ENCODE measurements at regions not wholly inside any gene's neighbourhood (a gene's known extent, or its start where the extent isn't known, plus 50 kb on each side); places are given as distances from the start of the nearest gene placed in this dataset.

GRCh38 chr12:127386723-127387122, 880.2 kb upstream of the TMEM132C start:
- Histone ChIP-seq H3K4me1 (ENCODE audit: control insufficient read depth in 2 of 2, insufficient read depth in 2 of 2, low read length in 1 of 2) (no peaks in the 10 kb centered on the region), H3K4me3 (ENCODE audit: low read depth in 1 of 2, low read length in 2 of 2) (no peak overlapping the region), H3K36me3 (ENCODE audit: control insufficient read depth in 2 of 2, insufficient read depth in 2 of 2, low read length in 1 of 2) (no peaks in the 10 kb centered on the region), H3K27me3 (ENCODE audit: control insufficient read depth in 1 of 2, insufficient read depth in 2 of 2, low read length in 2 of 2) (no peaks in the 10 kb centered on the region), H3K9me3 (ENCODE audit: control insufficient read depth in 2 of 2, insufficient read depth in 1 of 2, low read depth in 1 of 2, low read length in 1 of 2) (peaks cover 0 to 2% of the 10 kb centered on the region in 2 donors), H3K27ac (ENCODE audit: low read depth in 2 of 2, low read length in 1 of 2) (no peak overlapping the region)
- 71 to 84% methylated on average over 5 of the region's 5 CpGs for WGBS, 2 donors

- no peaks in the 10 kb centered on the region for H3K27me3 ChIP-seq (ENCODE audit: control insufficient read depth in 1 of 2, insufficient read depth in 2 of 2, low read length in 2 of 2)
- no peak overlapping the region for H3K4me3 ChIP-seq (ENCODE audit: low read depth in 1 of 2, low read length in 2 of 2)
- H3K27ac ChIP-seq (ENCODE audit: low read depth in 2 of 2, low read length in 1 of 2), result no peak overlapping the region
- WGBS, 2 donors, result 69 to 75% methylated on average over 7 of the region's 7 CpGs
- H3K9me3 ChIP-seq (ENCODE audit: control insufficient read depth in 2 of 2, insufficient read depth in 1 of 2, low read depth in 1 of 2, low read length in 1 of 2), result peaks cover 0 to 2% of the 10 kb centered on the region in 2 donors
- no peaks in the 10 kb centered on the region for H3K4me1 ChIP-seq (ENCODE audit: control insufficient read depth in 2 of 2, insufficient read depth in 2 of 2, low read length in 1 of 2)
- no peaks in the 10 kb centered on the region for H3K36me3 ChIP-seq (ENCODE audit: control insufficient read depth in 2 of 2, insufficient read depth in 2 of 2, low read length in 1 of 2)
Measured at GRCh38 chr12:127388985-127389384, 878.0 kb upstream of the TMEM132C start.

GRCh38 chr12:127389923-127390322, 877.0 kb upstream of the TMEM132C start:
- H3K9me3 ChIP-seq (ENCODE audit: control insufficient read depth in 2 of 2, insufficient read depth in 1 of 2, low read depth in 1 of 2, low read length in 1 of 2), result peaks cover 0 to 2% of the 10 kb centered on the region in 2 donors
- H3K4me1 ChIP-seq (ENCODE audit: control insufficient read depth in 2 of 2, insufficient read depth in 2 of 2, low read length in 1 of 2), result no peaks in the 10 kb centered on the region
- 8 to 11% methylated on average over 2 of the region's 2 CpGs for WGBS, 2 donors
- no peak overlapping the region for H3K4me3 ChIP-seq (ENCODE audit: low read depth in 1 of 2, low read length in 2 of 2)
- H3K27me3 ChIP-seq (ENCODE audit: control insufficient read depth in 1 of 2, insufficient read depth in 2 of 2, low read length in 2 of 2), result no peaks in the 10 kb centered on the region
- no peak overlapping the region for H3K27ac ChIP-seq (ENCODE audit: low read depth in 2 of 2, low read length in 1 of 2)
- H3K36me3 ChIP-seq (ENCODE audit: control insufficient read depth in 2 of 2, insufficient read depth in 2 of 2, low read length in 1 of 2), result no peaks in the 10 kb centered on the region

GRCh38 chr12:127393465-127393864, 873.5 kb upstream of the TMEM132C start:
- H3K4me3 ChIP-seq (ENCODE audit: low read depth in 1 of 2, low read length in 2 of 2), result no peak overlapping the region

GRCh38 chr12:127393896-127394295, 873.1 kb upstream of the TMEM132C start:
- peaks cover 0 to 2% of the 10 kb centered on the region in 2 donors for H3K9me3 ChIP-seq (ENCODE audit: control insufficient read depth in 2 of 2, insufficient read depth in 1 of 2, low read depth in 1 of 2, low read length in 1 of 2)
- no peaks in the 10 kb centered on the region for H3K36me3 ChIP-seq (ENCODE audit: control insufficient read depth in 2 of 2, insufficient read depth in 2 of 2, low read length in 1 of 2)
- H3K4me1 ChIP-seq (ENCODE audit: control insufficient read depth in 2 of 2, insufficient read depth in 2 of 2, low read length in 1 of 2), result no peaks in the 10 kb centered on the region
- H3K27me3 ChIP-seq (ENCODE audit: control insufficient read depth in 1 of 2, insufficient read depth in 2 of 2, low read length in 2 of 2), result no peaks in the 10 kb centered on the region
- H3K4me3 ChIP-seq (ENCODE audit: low read depth in 1 of 2, low read length in 2 of 2), result no peak overlapping the region
- WGBS, 2 donors, result 46 to 47% methylated on average over 2 of the region's 2 CpGs
- no peak overlapping the region for H3K27ac ChIP-seq (ENCODE audit: low read depth in 2 of 2, low read length in 1 of 2)

More at GRCh38 chr12:127393465-127393864, 873.5 kb upstream of the TMEM132C start:
- Histone ChIP-seq H3K27me3 (ENCODE audit: control insufficient read depth in 1 of 2, insufficient read depth in 2 of 2, low read length in 2 of 2) (no peaks in the 10 kb centered on the region), H3K27ac (ENCODE audit: low read depth in 2 of 2, low read length in 1 of 2) (no peak overlapping the region), H3K9me3 (ENCODE audit: control insufficient read depth in 2 of 2, insufficient read depth in 1 of 2, low read depth in 1 of 2, low read length in 1 of 2) (peaks cover 0 to 2% of the 10 kb centered on the region in 2 donors), H3K36me3 (ENCODE audit: control insufficient read depth in 2 of 2, insufficient read depth in 2 of 2, low read length in 1 of 2) (no peaks in the 10 kb centered on the region), H3K4me1 (ENCODE audit: control insufficient read depth in 2 of 2, insufficient read depth in 2 of 2, low read length in 1 of 2) (no peaks in the 10 kb centered on the region)
- 65 to 67% methylated on average over 4 of the region's 4 CpGs for WGBS, 2 donors

- Histone ChIP-seq H3K27me3 (ENCODE audit: control insufficient read depth in 1 of 2, insufficient read depth in 2 of 2, low read length in 2 of 2) (no peaks in the 10 kb centered on the region), H3K9me3 (ENCODE audit: control insufficient read depth in 2 of 2, insufficient read depth in 1 of 2, low read depth in 1 of 2, low read length in 1 of 2) (no peaks in the 10 kb centered on the region), H3K36me3 (ENCODE audit: control insufficient read depth in 2 of 2, insufficient read depth in 2 of 2, low read length in 1 of 2) (no peaks in the 10 kb centered on the region), H3K27ac (ENCODE audit: low read depth in 2 of 2, low read length in 1 of 2) (no peak overlapping the region), H3K4me3 (ENCODE audit: low read depth in 1 of 2, low read length in 2 of 2) (no peak overlapping the region), H3K4me1 (ENCODE audit: control insufficient read depth in 2 of 2, insufficient read depth in 2 of 2, low read length in 1 of 2) (no peaks in the 10 kb centered on the region)
- 58 to 70% methylated on average over 5 of the region's 5 CpGs for WGBS, 2 donors
Measured at GRCh38 chr12:127396734-127397133, 870.2 kb upstream of the TMEM132C start.

- H3K4me3 ChIP-seq (ENCODE audit: low read depth in 1 of 2, low read length in 2 of 2), result no peak overlapping the region
- H3K36me3 ChIP-seq (ENCODE audit: control insufficient read depth in 2 of 2, insufficient read depth in 2 of 2, low read length in 1 of 2), result no peaks in the 10 kb centered on the region
- no peaks in the 10 kb centered on the region for H3K4me1 ChIP-seq (ENCODE audit: control insufficient read depth in 2 of 2, insufficient read depth in 2 of 2, low read length in 1 of 2)
- 31 to 37% methylated on average over 10 of the region's 10 CpGs for WGBS, 2 donors
- H3K27ac ChIP-seq (ENCODE audit: low read depth in 2 of 2, low read length in 1 of 2), result no peak overlapping the region
- H3K27me3 ChIP-seq (ENCODE audit: control insufficient read depth in 1 of 2, insufficient read depth in 2 of 2, low read length in 2 of 2), result no peaks in the 10 kb centered on the region
- H3K9me3 ChIP-seq (ENCODE audit: control insufficient read depth in 2 of 2, insufficient read depth in 1 of 2, low read depth in 1 of 2, low read length in 1 of 2), result no peaks in the 10 kb centered on the region
Measured at GRCh38 chr12:127398016-127398710, 868.8 kb upstream of the TMEM132C start.

- H3K36me3 ChIP-seq (ENCODE audit: control insufficient read depth in 2 of 2, insufficient read depth in 2 of 2, low read length in 1 of 2), result no peaks in the 10 kb centered on the region
- no peaks in the 10 kb centered on the region for H3K27me3 ChIP-seq (ENCODE audit: control insufficient read depth in 1 of 2, insufficient read depth in 2 of 2, low read length in 2 of 2)
- H3K9me3 ChIP-seq (ENCODE audit: control insufficient read depth in 2 of 2, insufficient read depth in 1 of 2, low read depth in 1 of 2, low read length in 1 of 2), result no peaks in the 10 kb centered on the region
- H3K27ac ChIP-seq (ENCODE audit: low read depth in 2 of 2, low read length in 1 of 2), result no peak overlapping the region
- H3K4me1 ChIP-seq (ENCODE audit: control insufficient read depth in 2 of 2, insufficient read depth in 2 of 2, low read length in 1 of 2), result no peaks in the 10 kb centered on the region
- WGBS, 2 donors, result 52 to 55% methylated on average over 3 of the region's 3 CpGs
- no peak overlapping the region for H3K4me3 ChIP-seq (ENCODE audit: low read depth in 1 of 2, low read length in 2 of 2)
Measured at GRCh38 chr12:127399451-127399850, 867.5 kb upstream of the TMEM132C start.

GRCh38 chr12:127400221-127400620, 866.7 kb upstream of the TMEM132C start:
- Histone ChIP-seq H3K27ac (ENCODE audit: low read depth in 2 of 2, low read length in 1 of 2) (no peak overlapping the region), H3K4me1 (ENCODE audit: control insufficient read depth in 2 of 2, insufficient read depth in 2 of 2, low read length in 1 of 2) (no peaks in the 10 kb centered on the region), H3K9me3 (ENCODE audit: control insufficient read depth in 2 of 2, insufficient read depth in 1 of 2, low read depth in 1 of 2, low read length in 1 of 2) (no peaks in the 10 kb centered on the region), H3K4me3 (ENCODE audit: low read depth in 1 of 2, low read length in 2 of 2) (no peak overlapping the region), H3K27me3 (ENCODE audit: control insufficient read depth in 1 of 2, insufficient read depth in 2 of 2, low read length in 2 of 2) (no peaks in the 10 kb centered on the region), H3K36me3 (ENCODE audit: control insufficient read depth in 2 of 2, insufficient read depth in 2 of 2, low read length in 1 of 2) (no peaks in the 10 kb centered on the region)
- 66 to 74% methylated on average over 5 of the region's 5 CpGs for WGBS, 2 donors

- 71 to 82% methylated on average over 2 of the region's 2 CpGs for WGBS, 2 donors
- no peak overlapping the region for H3K4me3 ChIP-seq (ENCODE audit: low read depth in 1 of 2, low read length in 2 of 2)
- peaks cover 0 to under 1% of the 10 kb centered on the region in 2 donors for H3K9me3 ChIP-seq (ENCODE audit: control insufficient read depth in 2 of 2, insufficient read depth in 1 of 2, low read depth in 1 of 2, low read length in 1 of 2)
- H3K27ac ChIP-seq (ENCODE audit: low read depth in 2 of 2, low read length in 1 of 2), result no peak overlapping the region
- no peaks in the 10 kb centered on the region for H3K27me3 ChIP-seq (ENCODE audit: control insufficient read depth in 1 of 2, insufficient read depth in 2 of 2, low read length in 2 of 2)
- H3K4me1 ChIP-seq (ENCODE audit: control insufficient read depth in 2 of 2, insufficient read depth in 2 of 2, low read length in 1 of 2), result no peaks in the 10 kb centered on the region
- H3K36me3 ChIP-seq (ENCODE audit: control insufficient read depth in 2 of 2, insufficient read depth in 2 of 2, low read length in 1 of 2), result no peaks in the 10 kb centered on the region
Measured at GRCh38 chr12:127401005-127401404, 866.0 kb upstream of the TMEM132C start.
